GM12891 (cell line): ENCODE measurements at regions not wholly inside any gene's neighbourhood (a gene's known extent, or its start where the extent isn't known, plus 50 kb on each side); places are given as distances from the start of the nearest gene placed in this dataset.

Experiments used
- PAX5 ChIP-seq: IDR thresholded peaks from 2 replicates; pipeline ENCODE4 v1.6.1; 2011; ENCODE audit warnings: low read length, moderate library complexity, mild to moderate bottlenecking; ENCODE audit not compliant: insufficient read depth, severe bottlenecking
- POLR2A ChIP-seq: IDR thresholded peaks from 2 replicates; pipeline ENCODE4 v1.6.1; 2011; ENCODE audit warnings: low read depth, low read length, control low read depth
- POLR2AphosphoS5 ChIP-seq: IDR thresholded peaks from 2 replicates; pipeline ENCODE4 v1.6.1; 2011; ENCODE audit warnings: low read depth, low read length, control low read depth
- POU2F2 ChIP-seq: IDR thresholded peaks from 2 replicates; pipeline ENCODE4 v1.6.1; 2011; ENCODE audit warnings: low read depth, mild to moderate bottlenecking, control low read depth, low read length, moderate library complexity
- SPI1 ChIP-seq: IDR thresholded peaks from 2 replicates; pipeline ENCODE4 v1.6.1; 2011; ENCODE audit warnings: low read depth, low read length, control low read depth

DNA sequence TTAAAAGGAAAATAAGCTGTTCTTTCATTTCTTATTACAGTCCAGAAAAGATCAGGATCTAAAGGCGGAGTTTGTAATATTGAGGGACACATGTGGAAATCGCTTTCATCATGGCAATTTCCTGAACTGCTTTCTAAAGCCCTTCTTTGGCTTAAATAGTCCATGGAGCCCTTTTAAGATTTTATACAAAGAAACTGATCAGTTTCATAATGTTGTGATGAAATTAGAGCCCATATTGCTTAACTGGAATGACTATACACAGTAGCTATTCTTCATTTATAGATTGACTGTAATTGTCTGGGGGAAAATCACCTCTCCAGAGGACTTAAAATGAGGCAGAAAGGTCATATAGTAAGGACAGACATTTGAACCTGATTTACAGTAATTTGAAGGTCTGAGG, 322.2 kb downstream of the ETAA1 start:
- TF ChIP-seq POLR2A (no peak), SPI1 (no peak), PAX5 (no peak), POLR2AphosphoS5 (no peak), POU2F2 (no peak)
